Inferior parietal cortex (tissue), 1 donor: ENCODE measurements at regions not wholly inside any gene's neighbourhood (a gene's known extent, or its start where the extent isn't known, plus 50 kb on each side); places are given as distances from the start of the nearest gene placed in this dataset.

ENCODE experiments used
- DNase-seq: peaks from one replicate; pipeline ENCODE4 v3.0.0-alpha.2; 2016; ENCODE audit errors: extremely low spot score

- DNase-seq = no peak
Measured at GRCh38 chr13:34312578-34312977, 494.6 kb downstream of the RFC3 start.

- DNase-seq = no peak
Measured at GRCh38 chr13:34320084-34320483, 502.1 kb downstream of the RFC3 start.

GRCh38 chr13:34322014-34322742 lies 504.2 kb downstream of the RFC3 start:
- DNase-seq = no peak

- no peak for DNase-seq
Measured at GRCh38 chr13:34322743-34323074, 504.8 kb downstream of the RFC3 start.

GRCh38 chr13:34335014-34336007 lies 517.4 kb downstream of the RFC3 start:
- DNase-seq = no peak

- no peak for DNase-seq
Measured at GRCh38 chr13:34338102-34338501, 520.2 kb downstream of the RFC3 start.

- DNase-seq = no peak
Measured at GRCh38 chr13:34340534-34340933, 522.6 kb downstream of the RFC3 start.

- no peak for DNase-seq
Measured at GRCh38 chr13:34343413-34343940, 525.5 kb downstream of the RFC3 start.

GRCh38 chr13:34344816-34345215 lies 526.9 kb downstream of the RFC3 start:
- DNase-seq = no peak

- DNase-seq = no peak
Measured at GRCh38 chr13:34345258-34345965, 527.5 kb downstream of the RFC3 start.

GRCh38 chr13:34346626-34347025 lies 528.7 kb downstream of the RFC3 start:
- no peak for DNase-seq

- no peak for DNase-seq
Measured at GRCh38 chr13:34347784-34348573, 530.0 kb downstream of the RFC3 start.

GRCh38 chr13:34349091-34349722 lies 531.3 kb downstream of the RFC3 start:
- peak; percentile 42 for DNase-seq

GRCh38 chr13:34350671-34351070 lies 532.7 kb downstream of the RFC3 start:
- no peak for DNase-seq

- DNase-seq = no peak
Measured at GRCh38 chr13:34351134-34351533, 533.2 kb downstream of the RFC3 start.

GRCh38 chr13:34352958-34353357 lies 535.0 kb downstream of the RFC3 start:
- no peak for DNase-seq

GRCh38 chr13:34356686-34357434 lies 538.9 kb downstream of the RFC3 start:
- DNase-seq = no peak

GRCh38 chr13:34357435-34358232 lies 539.7 kb downstream of the RFC3 start:
- no peak for DNase-seq
